IMR-90 (cell line): ENCODE measurements at regions not wholly inside any gene's neighbourhood (a gene's known extent, or its start where the extent isn't known, plus 50 kb on each side); places are given as distances from the start of the nearest gene placed in this dataset.

Source experiments
- ATAC-seq: fragments of 200-7000 bp; cut with Tn5 transposase; 2 replicates; pipeline ENCODE4 v1.9.1; 2020; ENCODE audit warnings: low read depth, mild to moderate bottlenecking, moderate library complexity
- BruUV-seq: library from RNA; stranded (reverse); fragments of 400-500 nt; replicated peaks from 2 replicates; lab custom pipeline; 2021; lab: Mats Ljungman, UMichigan
- CTCF ChIA-PET: fragments of 300-600 bp; formaldehyde crosslinking; extraction: SDS; loops from one replicate; lab custom pipeline; 2021; ENCODE audit warnings: antibody characterized with exemption; lab: Yijun Ruan, JAX
- POLR2A ChIA-PET: fragments of 300-600 bp; sonication (Branson Sonifier 250); formaldehyde crosslinking; loops from one replicate; lab custom pipeline; 2022; ENCODE audit warnings: antibody characterized with exemption; ENCODE audit not compliant: unreplicated experiment; lab: Charles Lee
- DNase-seq: peaks from one replicate; pipeline ENCODE4 v3.0.0; 2013
- H2AFZ ChIP-seq: replicated peaks from 2 replicates; pipeline ENCODE3; 2013; ENCODE audit warnings: low read length, mild to moderate bottlenecking; ENCODE audit not compliant: poor library complexity
- H2AK5ac ChIP-seq: 2 replicates; pipeline ENCODE4 v1.6.1; 2013; ENCODE audit warnings: low read depth, low read length, inconsistent platforms
- H2AK9ac ChIP-seq: replicated peaks from 2 replicates; pipeline ENCODE3; 2013; ENCODE audit warnings: mild to moderate bottlenecking, low read depth, low read length, moderate library complexity; ENCODE audit not compliant: poor library complexity
- H2BK120ac ChIP-seq: 2 replicates; pipeline ENCODE4 v1.6.1; 2013; ENCODE audit warnings: low read depth, low read length, inconsistent platforms
- H2BK15ac ChIP-seq: 3 replicates; pipeline ENCODE4 v1.6.1; 2013; ENCODE audit warnings: low read depth, low read length, inconsistent platforms
- H2BK20ac ChIP-seq: 2 replicates; pipeline ENCODE4 v1.6.1; 2013; ENCODE audit warnings: low read depth, mild to moderate bottlenecking, inconsistent platforms, low read length, moderate library complexity
- H2BK5ac ChIP-seq: 2 replicates; pipeline ENCODE4 v1.6.1; 2013; ENCODE audit warnings: mild to moderate bottlenecking, low read depth, low read length, inconsistent platforms; ENCODE audit not compliant: poor library complexity, severe bottlenecking
- H3K14ac ChIP-seq: replicated peaks from 2 replicates; pipeline ENCODE4 v1.6.1; 2013; ENCODE audit warnings: low read depth, low read length, inconsistent platforms
- H3K18ac ChIP-seq: 2 replicates; pipeline ENCODE4 v1.6.1; 2013; ENCODE audit warnings: low read depth, low read length, control low read depth
- H3K23ac ChIP-seq: 2 replicates; pipeline ENCODE4 v1.6.1; 2013; ENCODE audit warnings: low read depth, low read length, inconsistent platforms
- H3K27ac ChIP-seq: 2 replicates; pipeline ENCODE4 v1.5.1; 2013; ENCODE audit warnings: mild to moderate bottlenecking, control low read depth, low read length; ENCODE audit not compliant: insufficient read depth
- H3K27me3 ChIP-seq: 2 replicates; pipeline ENCODE4 v1.6.1; 2013; ENCODE audit warnings: low read length; ENCODE audit not compliant: control insufficient read depth, insufficient read depth
- H3K36me3 ChIP-seq: 2 replicates; pipeline ENCODE4 v1.6.1; 2013; ENCODE audit warnings: low read length, mixed read lengths; ENCODE audit not compliant: control insufficient read depth, insufficient read depth
- H3K4ac ChIP-seq: 2 replicates; pipeline ENCODE4 v1.6.1; 2013; ENCODE audit warnings: low read depth, low read length, inconsistent platforms
- H3K4me1 ChIP-seq: 2 replicates; pipeline ENCODE4 v1.6.1; 2013; ENCODE audit warnings: low read length, mixed read lengths; ENCODE audit not compliant: control insufficient read depth, insufficient read depth
- H3K4me2 ChIP-seq: 2 replicates; pipeline ENCODE4 v1.6.1; 2013; ENCODE audit warnings: low read depth, mild to moderate bottlenecking, control low read depth, low read length, moderate library complexity
- H3K4me3 ChIP-seq: 2 replicates; pipeline ENCODE4 v1.5.1; 2013; ENCODE audit warnings: low read depth, mild to moderate bottlenecking, control low read depth, low read length, moderate library complexity; ENCODE audit not compliant: insufficient read depth
- H3K56ac ChIP-seq: 2 replicates; pipeline ENCODE4 v1.6.1; 2013; ENCODE audit warnings: low read length, inconsistent platforms; ENCODE audit not compliant: insufficient read depth; ENCODE audit errors: extremely low read depth
- H3K79me1 ChIP-seq, 2 experiments: 2 replicates each; pipeline ENCODE4 v1.6.1; 2013; ENCODE audit warnings: low read length in 2 of 2, inconsistent platforms in 1 of 2, low read depth in 1 of 2
- H3K9ac ChIP-seq: 2 replicates; pipeline ENCODE4 v1.6.1; 2013; ENCODE audit warnings: low read depth, low read length, control low read depth
- H3K9me1 ChIP-seq: 2 replicates; pipeline ENCODE4 v1.6.1; 2013; ENCODE audit warnings: low read length, inconsistent platforms; ENCODE audit not compliant: insufficient read depth
- H3K9me3 ChIP-seq: 2 replicates; pipeline ENCODE4 v1.6.1; 2013; ENCODE audit warnings: low read length; ENCODE audit not compliant: control insufficient read depth, insufficient read depth
- H4K20me1 ChIP-seq: 2 replicates; pipeline ENCODE4 v1.6.1; 2013; ENCODE audit warnings: low read length, inconsistent platforms; ENCODE audit not compliant: insufficient read depth
- H4K5ac ChIP-seq: 2 replicates; pipeline ENCODE4 v1.6.1; 2013; ENCODE audit warnings: mild to moderate bottlenecking, low read depth, low read length, control low read depth
- H4K8ac ChIP-seq, 2 experiments: 2 replicates each; pipeline ENCODE4 v1.6.1; 2013; ENCODE audit warnings: low read depth in 2 of 2, low read length in 2 of 2, control low read depth in 1 of 2, inconsistent platforms in 1 of 2
- H4K91ac ChIP-seq: 2 replicates; pipeline ENCODE4 v1.6.1; 2013; ENCODE audit warnings: low read depth, low read length, inconsistent platforms; ENCODE audit not compliant: insufficient read depth
- BHLHE40 ChIP-seq: fragments of 150-350 bp; IDR thresholded peaks from 2 replicates; pipeline ENCODE4 v1.6.1; 2016; ENCODE audit warnings: mild to moderate bottlenecking, low read depth, low read length
- CEBPB ChIP-seq: IDR thresholded peaks from 2 replicates; pipeline ENCODE4 v1.6.1; 2012; ENCODE audit warnings: low read depth, low read length, improper control_type of control experiment
- CHD1 ChIP-seq: IDR thresholded peaks from 2 replicates; pipeline ENCODE4 v1.6.1; 2012; ENCODE audit warnings: low read depth, low read length, improper control_type of control experiment
- FOS ChIP-seq: fragments of 150-350 bp; IDR thresholded peaks from 2 replicates; pipeline ENCODE4 v1.6.1; 2016; ENCODE audit warnings: low read depth, low read length
- MAFK ChIP-seq: IDR thresholded peaks from 2 replicates; pipeline ENCODE4 v1.6.1; 2012; ENCODE audit warnings: low read depth, low read length, improper control_type of control experiment
- MAZ ChIP-seq: IDR thresholded peaks from 2 replicates; pipeline ENCODE4 v1.6.1; 2012; ENCODE audit warnings: low read depth, mild to moderate bottlenecking, low read length, improper control_type of control experiment, moderate library complexity, borderline replicate concordance
- MXI1 ChIP-seq: IDR thresholded peaks from 2 replicates; pipeline ENCODE4 v1.6.1; 2012; ENCODE audit warnings: low read depth, mild to moderate bottlenecking, low read length, moderate library complexity, borderline replicate concordance
- POLR2A ChIP-seq: IDR thresholded peaks from 2 replicates; pipeline ENCODE4 v1.6.1; 2012; ENCODE audit warnings: mild to moderate bottlenecking, low read depth, low read length
- RAD21 ChIP-seq: IDR thresholded peaks from 2 replicates; pipeline ENCODE4 v1.6.1; 2012; ENCODE audit warnings: low read length, improper control_type of control experiment
- RCOR1 ChIP-seq: IDR thresholded peaks from 2 replicates; pipeline ENCODE4 v1.6.1; 2012; ENCODE audit warnings: mild to moderate bottlenecking, low read length, improper control_type of control experiment; ENCODE audit not compliant: insufficient replicate concordance
- RFX5 ChIP-seq: IDR thresholded peaks from 2 replicates; pipeline ENCODE4 v1.8.0; 2012; ENCODE audit warnings: low read depth, mild to moderate bottlenecking, low read length, moderate library complexity
- SMC3 ChIP-seq: fragments of 150-350 bp; IDR thresholded peaks from 2 replicates; pipeline ENCODE4 v1.6.1; 2016; ENCODE audit warnings: low read depth, mild to moderate bottlenecking, antibody characterized with exemption, low read length, moderate library complexity
- WGBS, 2 experiments: methylation state at CpG; one replicate each; pipeline versions ENCODE4 v1.1.5 to v1.1.7; 2013; ENCODE audit warnings: missing lambda C conversion rate in 2 of 2; ENCODE audit not compliant: insufficient read length in 1 of 2; ENCODE audit errors: extremely low coverage in 2 of 2; 5-methylcytosine and 5-hydroxymethylcytosine counted together
- dilution Hi-C: fragments of 300-500 bp; cut with HindIII; formaldehyde crosslinking; loops from one replicate; pipeline ENCODE4 v1.14.3; 2018; ENCODE audit warnings: low sequenced_read_pairs; ENCODE audit not compliant: unreplicated experiment
- in situ Hi-C: fragments of 300-500 bp; cut with MboI; formaldehyde crosslinking; loops from 3 replicates; pipeline ENCODE4 v1.14.3; 2019; ENCODE audit warnings: low sequenced_read_pairs, inconsistent platforms, mixed read lengths
- intact Hi-C: fragments of 100-400 bp; cut with micrococcal nuclease; formaldehyde crosslinking; loops from 2 replicates; pipeline ENCODE4 v1.10.0; 2022
- TF ChIP-seq, protein P1 (sequence below): fragments of 150-350 bp; IDR thresholded peaks from 2 replicates; pipeline ENCODE4 v1.6.1; 2017; ENCODE audit warnings: mild to moderate bottlenecking, antibody characterized with exemption, low read length, low read depth
- TF ChIP-seq, protein P2 (sequence below): conservative IDR thresholded peaks from 2 replicates; pipeline ENCODE4 v1.5.1; 2012; ENCODE audit warnings: mild to moderate bottlenecking, low read depth, low read length, improper control_type of control experiment
- TF ChIP-seq, protein P3 (sequence below): fragments of 150-350 bp; IDR thresholded peaks from 2 replicates; pipeline ENCODE4 v1.6.1; 2016; ENCODE audit warnings: low read depth, mild to moderate bottlenecking, low read length, moderate library complexity, borderline replicate concordance

DNA sequence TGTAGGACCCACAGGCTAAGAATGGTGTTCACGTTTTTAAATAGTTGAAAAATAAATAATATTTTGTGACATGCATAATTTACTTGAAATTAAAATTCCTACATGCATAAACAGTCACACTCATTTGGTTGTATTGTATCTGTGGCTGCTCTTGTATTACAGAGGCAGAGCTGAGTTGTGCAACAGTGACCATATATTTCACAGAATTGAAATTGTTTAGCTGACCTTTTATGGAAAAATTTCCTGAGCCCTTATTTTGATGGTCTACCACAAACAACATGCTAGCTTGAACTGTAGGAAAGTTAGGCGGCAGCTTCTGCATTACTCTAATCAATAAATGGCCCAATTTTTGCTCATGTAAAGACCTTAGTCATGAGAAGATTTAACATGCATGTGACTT lies 633.4 kb upstream of the AADAT start:
- no CpG with 5 or more reads among the region's 2 CpGs for WGBS, 2 experiments
- H2BK120ac ChIP-seq, result no peak overlapping the region
- no peak overlapping the region for H3K4me2 ChIP-seq
- H3K9ac ChIP-seq, result no peak overlapping the region
- H3K9me1 ChIP-seq, result no peaks in the 10 kb centered on the region
- H2AFZ ChIP-seq, result no peak overlapping the region
- no peak overlapping the region for H3K56ac ChIP-seq
- H3K4me3 ChIP-seq, result no peak overlapping the region
- BruUV-seq, result no TSS peak
- H3K18ac ChIP-seq, result no peak overlapping the region
- DNase-seq (no peak), ATAC-seq (no peak)
- H4K20me1 ChIP-seq, result no peaks in the 10 kb centered on the region
- TF ChIP-seq RFX5 (no peak), MAZ (no peak), RAD21 (no peak), RCOR1 (no peak), POLR2A (no peak), SMC3 (no peak), CHD1 (no peak), CEBPB (no peak), BHLHE40 (no peak), MAFK (no peak), MXI1 (no peak), FOS (no peak)
- TF ChIP-seq, protein P1, sequence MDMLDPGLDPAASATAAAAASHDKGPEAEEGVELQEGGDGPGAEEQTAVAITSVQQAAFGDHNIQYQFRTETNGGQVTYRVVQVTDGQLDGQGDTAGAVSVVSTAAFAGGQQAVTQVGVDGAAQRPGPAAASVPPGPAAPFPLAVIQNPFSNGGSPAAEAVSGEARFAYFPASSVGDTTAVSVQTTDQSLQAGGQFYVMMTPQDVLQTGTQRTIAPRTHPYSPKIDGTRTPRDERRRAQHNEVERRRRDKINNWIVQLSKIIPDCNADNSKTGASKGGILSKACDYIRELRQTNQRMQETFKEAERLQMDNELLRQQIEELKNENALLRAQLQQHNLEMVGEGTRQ, result no peak
- TF ChIP-seq, protein P2, sequence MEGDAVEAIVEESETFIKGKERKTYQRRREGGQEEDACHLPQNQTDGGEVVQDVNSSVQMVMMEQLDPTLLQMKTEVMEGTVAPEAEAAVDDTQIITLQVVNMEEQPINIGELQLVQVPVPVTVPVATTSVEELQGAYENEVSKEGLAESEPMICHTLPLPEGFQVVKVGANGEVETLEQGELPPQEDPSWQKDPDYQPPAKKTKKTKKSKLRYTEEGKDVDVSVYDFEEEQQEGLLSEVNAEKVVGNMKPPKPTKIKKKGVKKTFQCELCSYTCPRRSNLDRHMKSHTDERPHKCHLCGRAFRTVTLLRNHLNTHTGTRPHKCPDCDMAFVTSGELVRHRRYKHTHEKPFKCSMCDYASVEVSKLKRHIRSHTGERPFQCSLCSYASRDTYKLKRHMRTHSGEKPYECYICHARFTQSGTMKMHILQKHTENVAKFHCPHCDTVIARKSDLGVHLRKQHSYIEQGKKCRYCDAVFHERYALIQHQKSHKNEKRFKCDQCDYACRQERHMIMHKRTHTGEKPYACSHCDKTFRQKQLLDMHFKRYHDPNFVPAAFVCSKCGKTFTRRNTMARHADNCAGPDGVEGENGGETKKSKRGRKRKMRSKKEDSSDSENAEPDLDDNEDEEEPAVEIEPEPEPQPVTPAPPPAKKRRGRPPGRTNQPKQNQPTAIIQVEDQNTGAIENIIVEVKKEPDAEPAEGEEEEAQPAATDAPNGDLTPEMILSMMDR, result no peak
- TF ChIP-seq, protein P3, sequence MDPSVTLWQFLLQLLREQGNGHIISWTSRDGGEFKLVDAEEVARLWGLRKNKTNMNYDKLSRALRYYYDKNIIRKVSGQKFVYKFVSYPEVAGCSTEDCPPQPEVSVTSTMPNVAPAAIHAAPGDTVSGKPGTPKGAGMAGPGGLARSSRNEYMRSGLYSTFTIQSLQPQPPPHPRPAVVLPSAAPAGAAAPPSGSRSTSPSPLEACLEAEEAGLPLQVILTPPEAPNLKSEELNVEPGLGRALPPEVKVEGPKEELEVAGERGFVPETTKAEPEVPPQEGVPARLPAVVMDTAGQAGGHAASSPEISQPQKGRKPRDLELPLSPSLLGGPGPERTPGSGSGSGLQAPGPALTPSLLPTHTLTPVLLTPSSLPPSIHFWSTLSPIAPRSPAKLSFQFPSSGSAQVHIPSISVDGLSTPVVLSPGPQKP, result no peak
- H2BK20ac ChIP-seq, result no peak overlapping the region
- no peak overlapping the region for H4K8ac ChIP-seq
- H3K79me1 ChIP-seq, result no peaks in the 10 kb centered on the region
- no peak overlapping the region for H2BK15ac ChIP-seq
- no peaks in the 10 kb centered on the region for H3K27me3 ChIP-seq
- no peak overlapping the region for H3K23ac ChIP-seq
- no peak overlapping the region for H2AK5ac ChIP-seq
- H3K27ac ChIP-seq, result no peak overlapping the region
- H4K91ac ChIP-seq, result no peak overlapping the region
- no peaks in the 10 kb centered on the region for H3K36me3 ChIP-seq
- ChIA-PET CTCF (no interaction called here), POLR2A (no interaction called here)
- H4K5ac ChIP-seq, result no peak overlapping the region
- intact Hi-C loops, result no loop called here
- no peak overlapping the region for H3K4ac ChIP-seq
- no peak overlapping the region for H3K14ac ChIP-seq
- H3K4me1 ChIP-seq, result no peaks in the 10 kb centered on the region
- in situ Hi-C loops, result no loop called here
- no peak overlapping the region for H2AK9ac ChIP-seq
- no peaks in the 10 kb centered on the region for H3K9me3 ChIP-seq
- no peak overlapping the region for H2BK5ac ChIP-seq
- dilution Hi-C loops, result no loop called here
